GM23338 (cell line): ENCODE measurements at regions not wholly inside any gene's neighbourhood (a gene's known extent, or its start where the extent isn't known, plus 50 kb on each side); places are given as distances from the start of the nearest gene placed in this dataset.

ENCODE experiments used
- ATAC-seq: fragments of 200-7000 bp; cut with Tn5 transposase; 3 replicates; pipeline ENCODE4 v1.9.1; 2020
- DNase-seq: peaks from one replicate; pipeline ENCODE4 v3.0.0-alpha.2; 2015; ENCODE audit warnings: low spot score
- H2AFZ ChIP-seq: fragments of 200-600 bp; sonication (generic); 2 replicates; pipeline ENCODE4 v1.8.0; 2016; ENCODE audit warnings: antibody characterized with exemption, mild to moderate bottlenecking, moderate library complexity
- H3F3A ChIP-seq: fragments of 200-600 bp; sonication (generic); replicated peaks from 2 replicates; pipeline ENCODE4 v1.8.0; 2017; ENCODE audit warnings: antibody characterized with exemption, mixed run types, low read depth
- H3K27ac ChIP-seq: fragments of 200-600 bp; sonication (generic); 2 replicates; pipeline ENCODE4 v1.6.1; 2016; ENCODE audit warnings: low read depth
- H3K27me3 ChIP-seq: fragments of 200-600 bp; sonication (generic); 2 replicates; pipeline ENCODE4 v1.8.0; 2016; ENCODE audit warnings: mild to moderate bottlenecking, mixed run types, moderate library complexity; ENCODE audit not compliant: insufficient read depth
- H3K36me3 ChIP-seq: fragments of 200-600 bp; sonication (generic); 2 replicates; pipeline ENCODE4 v1.8.0; 2016; ENCODE audit warnings: mild to moderate bottlenecking; ENCODE audit not compliant: insufficient read depth
- H3K4me1 ChIP-seq: fragments of 200-600 bp; sonication (generic); 2 replicates; pipeline ENCODE4 v1.8.0; 2016; ENCODE audit warnings: mild to moderate bottlenecking, moderate library complexity; ENCODE audit not compliant: insufficient read depth
- H3K4me2 ChIP-seq: fragments of 200-600 bp; sonication (generic); 2 replicates; pipeline ENCODE4 v1.7.1; 2017; ENCODE audit warnings: mixed run types
- H3K4me3 ChIP-seq: fragments of 200-600 bp; sonication (generic); 2 replicates; pipeline ENCODE4 v1.6.1; 2016; ENCODE audit warnings: mixed run types
- H3K79me2 ChIP-seq: fragments of 200-600 bp; sonication (generic); replicated peaks from 2 replicates; pipeline ENCODE4 v1.8.0; 2017; ENCODE audit warnings: mild to moderate bottlenecking; ENCODE audit not compliant: insufficient read depth
- H3K9me2 ChIP-seq: fragments of 200-600 bp; sonication (generic); 2 replicates; pipeline ENCODE4 v1.8.0; 2017; ENCODE audit not compliant: insufficient read depth
- H4K20me1 ChIP-seq: fragments of 200-600 bp; sonication (generic); replicated peaks from 2 replicates; pipeline ENCODE4 v1.8.0; 2017; ENCODE audit warnings: mild to moderate bottlenecking; ENCODE audit not compliant: insufficient read depth
- H3K27ac Mint-ChIP-seq: 2 replicates; pipeline ENCODE4 v1.8.0; 2020; ENCODE audit warnings: inconsistent platforms, mild to moderate bottlenecking, moderate library complexity, mixed read lengths
- H3K27me3 Mint-ChIP-seq: 3 replicates; pipeline ENCODE4 v1.8.0; 2022; ENCODE audit warnings: low read depth, mild to moderate bottlenecking, moderate library complexity, mixed read lengths, inconsistent platforms; ENCODE audit not compliant: insufficient read depth, poor library complexity
- H3K36me3 Mint-ChIP-seq: 3 replicates; pipeline ENCODE4 v1.8.0; 2021; ENCODE audit warnings: low read depth, mild to moderate bottlenecking, inconsistent platforms, moderate library complexity, mixed read lengths
- H3K4me1 Mint-ChIP-seq: 3 replicates; pipeline ENCODE4 v1.8.0; 2020; ENCODE audit warnings: mild to moderate bottlenecking, inconsistent platforms, mixed read lengths
- H3K4me3 Mint-ChIP-seq: 3 replicates; pipeline ENCODE4 v1.8.0; 2021; ENCODE audit warnings: moderate library complexity, mild to moderate bottlenecking, inconsistent platforms, mixed read lengths
- H3K9me3 Mint-ChIP-seq: 3 replicates; pipeline ENCODE4 v1.8.0; 2020; ENCODE audit warnings: moderate library complexity, mild to moderate bottlenecking, inconsistent platforms, mixed read lengths
- CREB1 ChIP-seq: fragments of 250-450 bp; sonication (Bioruptor Pico); IDR thresholded peaks from 2 replicates; pipeline ENCODE4 v1.5.0; 2020; ENCODE audit warnings: low read depth, mild to moderate bottlenecking, moderate library complexity
- EZH2 ChIP-seq: fragments of 200-600 bp; sonication (generic); IDR thresholded peaks from one replicate; pipeline ENCODE4 v1.8.0; 2017; ENCODE audit warnings: antibody characterized with exemption, mild to moderate bottlenecking, low read depth; ENCODE audit not compliant: unreplicated experiment
- EZH2phosphoT487 ChIP-seq: fragments of 200-600 bp; sonication (generic); IDR thresholded peaks from one replicate; pipeline ENCODE4 v1.8.1; 2018; ENCODE audit warnings: antibody characterized with exemption; ENCODE audit not compliant: unreplicated experiment
- JUNB ChIP-seq: IDR thresholded peaks from one replicate; pipeline ENCODE4 v1.6.1; 2016; ENCODE audit warnings: antibody characterized with exemption; ENCODE audit not compliant: unreplicated experiment
- NANOG ChIP-seq: IDR thresholded peaks from 2 replicates; pipeline ENCODE4 v1.6.1; 2016; ENCODE audit warnings: antibody characterized with exemption, borderline replicate concordance
- POLR2AphosphoS5 ChIP-seq: IDR thresholded peaks from 2 replicates; pipeline ENCODE4 v1.6.1; 2016; ENCODE audit warnings: antibody characterized with exemption, low read depth
- STAT1 ChIP-seq: IDR thresholded peaks from one replicate; pipeline ENCODE4 v1.6.1; 2016; ENCODE audit warnings: antibody characterized with exemption; ENCODE audit not compliant: unreplicated experiment
- ZNF114 ChIP-seq: fragments of 250-450 bp; sonication (Bioruptor Pico); IDR thresholded peaks from 2 replicates; pipeline ENCODE4 v1.5.0; 2020; ENCODE audit warnings: mild to moderate bottlenecking, moderate library complexity
- ZNF331 ChIP-seq: fragments of 250-450 bp; sonication (Bioruptor Pico); IDR thresholded peaks from 2 replicates; pipeline ENCODE4 v1.5.0; 2020; ENCODE audit warnings: low read depth, mild to moderate bottlenecking, moderate library complexity
- TF ChIP-seq, protein P1 (sequence below): IDR thresholded peaks from one replicate; pipeline ENCODE4 v1.6.1; 2018; ENCODE audit warnings: antibody characterized with exemption; ENCODE audit not compliant: unreplicated experiment
- TF ChIP-seq, protein P2 (sequence below): IDR thresholded peaks from 2 replicates; pipeline ENCODE4 v1.6.1; 2016; ENCODE audit warnings: antibody characterized with exemption
- TF ChIP-seq, protein P3 (sequence below), 2 experiments: fragments of 200-600 bp in 1 of 2; sonication (generic) in 1 of 2; conservative IDR thresholded peaks; 2 replicates each; pipeline versions ENCODE4 v1.5.1 to v1.6.1; 2016 to 2017; ENCODE audit warnings: antibody characterized with exemption in 2 of 2, low read depth in 2 of 2, mild to moderate bottlenecking in 2 of 2, moderate library complexity in 1 of 2
- TF ChIP-seq, protein P4 (sequence below): fragments of 250-450 bp; sonication (Bioruptor Pico); IDR thresholded peaks from 2 replicates; pipeline ENCODE4 v1.5.0; 2020; ENCODE audit warnings: mild to moderate bottlenecking, moderate library complexity

DNA sequence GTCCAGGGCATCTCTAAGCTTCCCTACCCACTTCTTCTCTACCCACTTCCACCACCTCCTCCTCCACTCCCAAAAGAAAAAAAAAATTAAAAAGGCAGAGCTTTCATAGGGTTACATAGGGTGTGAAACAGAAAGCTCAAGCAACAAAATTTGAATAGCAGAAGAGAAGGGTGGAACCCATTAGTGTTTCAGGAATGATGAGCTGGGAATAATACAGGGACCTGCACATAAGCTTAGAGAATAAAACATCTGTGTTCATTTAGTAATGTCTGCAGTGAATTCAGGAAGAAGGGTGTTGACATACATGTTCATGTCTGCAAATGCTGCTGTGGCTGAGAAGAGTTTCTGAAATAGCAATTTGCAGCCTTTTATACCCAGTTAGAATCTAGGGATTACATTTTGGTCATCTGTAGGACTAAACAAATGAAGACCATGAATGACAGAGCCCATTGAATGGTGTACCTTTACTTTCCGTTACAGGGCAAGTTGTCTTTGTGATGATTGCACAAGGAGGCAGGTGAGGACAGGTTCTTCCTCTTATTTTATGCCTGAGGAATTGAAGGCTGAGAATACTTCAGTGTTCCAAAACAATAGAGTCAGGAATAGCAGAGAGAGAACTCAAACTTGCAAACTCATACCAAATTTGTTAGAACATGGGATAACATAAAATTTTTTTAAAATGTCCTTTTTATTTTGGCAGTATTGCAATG is 975.1 kb downstream of the TFAP2A start:
- no peak overlapping the region for H3K27ac Mint-ChIP-seq
- no peak overlapping the region for H3K4me3 ChIP-seq
- no peaks in the 10 kb centered on the region for H3K4me1 Mint-ChIP-seq
- no peaks in the 10 kb centered on the region for H3K9me2 ChIP-seq
- no peaks in the 10 kb centered on the region for H3K79me2 ChIP-seq
- H3K27me3 ChIP-seq = no peaks in the 10 kb centered on the region
- TF ChIP-seq, protein P1, sequence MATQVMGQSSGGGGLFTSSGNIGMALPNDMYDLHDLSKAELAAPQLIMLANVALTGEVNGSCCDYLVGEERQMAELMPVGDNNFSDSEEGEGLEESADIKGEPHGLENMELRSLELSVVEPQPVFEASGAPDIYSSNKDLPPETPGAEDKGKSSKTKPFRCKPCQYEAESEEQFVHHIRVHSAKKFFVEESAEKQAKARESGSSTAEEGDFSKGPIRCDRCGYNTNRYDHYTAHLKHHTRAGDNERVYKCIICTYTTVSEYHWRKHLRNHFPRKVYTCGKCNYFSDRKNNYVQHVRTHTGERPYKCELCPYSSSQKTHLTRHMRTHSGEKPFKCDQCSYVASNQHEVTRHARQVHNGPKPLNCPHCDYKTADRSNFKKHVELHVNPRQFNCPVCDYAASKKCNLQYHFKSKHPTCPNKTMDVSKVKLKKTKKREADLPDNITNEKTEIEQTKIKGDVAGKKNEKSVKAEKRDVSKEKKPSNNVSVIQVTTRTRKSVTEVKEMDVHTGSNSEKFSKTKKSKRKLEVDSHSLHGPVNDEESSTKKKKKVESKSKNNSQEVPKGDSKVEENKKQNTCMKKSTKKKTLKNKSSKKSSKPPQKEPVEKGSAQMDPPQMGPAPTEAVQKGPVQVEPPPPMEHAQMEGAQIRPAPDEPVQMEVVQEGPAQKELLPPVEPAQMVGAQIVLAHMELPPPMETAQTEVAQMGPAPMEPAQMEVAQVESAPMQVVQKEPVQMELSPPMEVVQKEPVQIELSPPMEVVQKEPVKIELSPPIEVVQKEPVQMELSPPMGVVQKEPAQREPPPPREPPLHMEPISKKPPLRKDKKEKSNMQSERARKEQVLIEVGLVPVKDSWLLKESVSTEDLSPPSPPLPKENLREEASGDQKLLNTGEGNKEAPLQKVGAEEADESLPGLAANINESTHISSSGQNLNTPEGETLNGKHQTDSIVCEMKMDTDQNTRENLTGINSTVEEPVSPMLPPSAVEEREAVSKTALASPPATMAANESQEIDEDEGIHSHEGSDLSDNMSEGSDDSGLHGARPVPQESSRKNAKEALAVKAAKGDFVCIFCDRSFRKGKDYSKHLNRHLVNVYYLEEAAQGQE = no peak
- TF ChIP-seq, protein P2, sequence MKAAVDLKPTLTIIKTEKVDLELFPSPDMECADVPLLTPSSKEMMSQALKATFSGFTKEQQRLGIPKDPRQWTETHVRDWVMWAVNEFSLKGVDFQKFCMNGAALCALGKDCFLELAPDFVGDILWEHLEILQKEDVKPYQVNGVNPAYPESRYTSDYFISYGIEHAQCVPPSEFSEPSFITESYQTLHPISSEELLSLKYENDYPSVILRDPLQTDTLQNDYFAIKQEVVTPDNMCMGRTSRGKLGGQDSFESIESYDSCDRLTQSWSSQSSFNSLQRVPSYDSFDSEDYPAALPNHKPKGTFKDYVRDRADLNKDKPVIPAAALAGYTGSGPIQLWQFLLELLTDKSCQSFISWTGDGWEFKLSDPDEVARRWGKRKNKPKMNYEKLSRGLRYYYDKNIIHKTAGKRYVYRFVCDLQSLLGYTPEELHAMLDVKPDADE = no peak
- TF ChIP-seq ZNF114 (CRISPR knock-in tag) (no peak), STAT1 (no peak), EZH2phosphoT487 (no peak), CREB1 (CRISPR knock-in tag) (no peak), EZH2 (no peak), POLR2AphosphoS5 (no peak), ZNF331 (CRISPR knock-in tag) (no peak), NANOG (no peak), JUNB (no peak)
- TF ChIP-seq, protein P3, sequence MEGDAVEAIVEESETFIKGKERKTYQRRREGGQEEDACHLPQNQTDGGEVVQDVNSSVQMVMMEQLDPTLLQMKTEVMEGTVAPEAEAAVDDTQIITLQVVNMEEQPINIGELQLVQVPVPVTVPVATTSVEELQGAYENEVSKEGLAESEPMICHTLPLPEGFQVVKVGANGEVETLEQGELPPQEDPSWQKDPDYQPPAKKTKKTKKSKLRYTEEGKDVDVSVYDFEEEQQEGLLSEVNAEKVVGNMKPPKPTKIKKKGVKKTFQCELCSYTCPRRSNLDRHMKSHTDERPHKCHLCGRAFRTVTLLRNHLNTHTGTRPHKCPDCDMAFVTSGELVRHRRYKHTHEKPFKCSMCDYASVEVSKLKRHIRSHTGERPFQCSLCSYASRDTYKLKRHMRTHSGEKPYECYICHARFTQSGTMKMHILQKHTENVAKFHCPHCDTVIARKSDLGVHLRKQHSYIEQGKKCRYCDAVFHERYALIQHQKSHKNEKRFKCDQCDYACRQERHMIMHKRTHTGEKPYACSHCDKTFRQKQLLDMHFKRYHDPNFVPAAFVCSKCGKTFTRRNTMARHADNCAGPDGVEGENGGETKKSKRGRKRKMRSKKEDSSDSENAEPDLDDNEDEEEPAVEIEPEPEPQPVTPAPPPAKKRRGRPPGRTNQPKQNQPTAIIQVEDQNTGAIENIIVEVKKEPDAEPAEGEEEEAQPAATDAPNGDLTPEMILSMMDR (conservative IDR thresholded peaks at IDR 0.05; ENCODE audit: low read depth in 2 of 2) = no peak
- TF ChIP-seq, protein P4, sequence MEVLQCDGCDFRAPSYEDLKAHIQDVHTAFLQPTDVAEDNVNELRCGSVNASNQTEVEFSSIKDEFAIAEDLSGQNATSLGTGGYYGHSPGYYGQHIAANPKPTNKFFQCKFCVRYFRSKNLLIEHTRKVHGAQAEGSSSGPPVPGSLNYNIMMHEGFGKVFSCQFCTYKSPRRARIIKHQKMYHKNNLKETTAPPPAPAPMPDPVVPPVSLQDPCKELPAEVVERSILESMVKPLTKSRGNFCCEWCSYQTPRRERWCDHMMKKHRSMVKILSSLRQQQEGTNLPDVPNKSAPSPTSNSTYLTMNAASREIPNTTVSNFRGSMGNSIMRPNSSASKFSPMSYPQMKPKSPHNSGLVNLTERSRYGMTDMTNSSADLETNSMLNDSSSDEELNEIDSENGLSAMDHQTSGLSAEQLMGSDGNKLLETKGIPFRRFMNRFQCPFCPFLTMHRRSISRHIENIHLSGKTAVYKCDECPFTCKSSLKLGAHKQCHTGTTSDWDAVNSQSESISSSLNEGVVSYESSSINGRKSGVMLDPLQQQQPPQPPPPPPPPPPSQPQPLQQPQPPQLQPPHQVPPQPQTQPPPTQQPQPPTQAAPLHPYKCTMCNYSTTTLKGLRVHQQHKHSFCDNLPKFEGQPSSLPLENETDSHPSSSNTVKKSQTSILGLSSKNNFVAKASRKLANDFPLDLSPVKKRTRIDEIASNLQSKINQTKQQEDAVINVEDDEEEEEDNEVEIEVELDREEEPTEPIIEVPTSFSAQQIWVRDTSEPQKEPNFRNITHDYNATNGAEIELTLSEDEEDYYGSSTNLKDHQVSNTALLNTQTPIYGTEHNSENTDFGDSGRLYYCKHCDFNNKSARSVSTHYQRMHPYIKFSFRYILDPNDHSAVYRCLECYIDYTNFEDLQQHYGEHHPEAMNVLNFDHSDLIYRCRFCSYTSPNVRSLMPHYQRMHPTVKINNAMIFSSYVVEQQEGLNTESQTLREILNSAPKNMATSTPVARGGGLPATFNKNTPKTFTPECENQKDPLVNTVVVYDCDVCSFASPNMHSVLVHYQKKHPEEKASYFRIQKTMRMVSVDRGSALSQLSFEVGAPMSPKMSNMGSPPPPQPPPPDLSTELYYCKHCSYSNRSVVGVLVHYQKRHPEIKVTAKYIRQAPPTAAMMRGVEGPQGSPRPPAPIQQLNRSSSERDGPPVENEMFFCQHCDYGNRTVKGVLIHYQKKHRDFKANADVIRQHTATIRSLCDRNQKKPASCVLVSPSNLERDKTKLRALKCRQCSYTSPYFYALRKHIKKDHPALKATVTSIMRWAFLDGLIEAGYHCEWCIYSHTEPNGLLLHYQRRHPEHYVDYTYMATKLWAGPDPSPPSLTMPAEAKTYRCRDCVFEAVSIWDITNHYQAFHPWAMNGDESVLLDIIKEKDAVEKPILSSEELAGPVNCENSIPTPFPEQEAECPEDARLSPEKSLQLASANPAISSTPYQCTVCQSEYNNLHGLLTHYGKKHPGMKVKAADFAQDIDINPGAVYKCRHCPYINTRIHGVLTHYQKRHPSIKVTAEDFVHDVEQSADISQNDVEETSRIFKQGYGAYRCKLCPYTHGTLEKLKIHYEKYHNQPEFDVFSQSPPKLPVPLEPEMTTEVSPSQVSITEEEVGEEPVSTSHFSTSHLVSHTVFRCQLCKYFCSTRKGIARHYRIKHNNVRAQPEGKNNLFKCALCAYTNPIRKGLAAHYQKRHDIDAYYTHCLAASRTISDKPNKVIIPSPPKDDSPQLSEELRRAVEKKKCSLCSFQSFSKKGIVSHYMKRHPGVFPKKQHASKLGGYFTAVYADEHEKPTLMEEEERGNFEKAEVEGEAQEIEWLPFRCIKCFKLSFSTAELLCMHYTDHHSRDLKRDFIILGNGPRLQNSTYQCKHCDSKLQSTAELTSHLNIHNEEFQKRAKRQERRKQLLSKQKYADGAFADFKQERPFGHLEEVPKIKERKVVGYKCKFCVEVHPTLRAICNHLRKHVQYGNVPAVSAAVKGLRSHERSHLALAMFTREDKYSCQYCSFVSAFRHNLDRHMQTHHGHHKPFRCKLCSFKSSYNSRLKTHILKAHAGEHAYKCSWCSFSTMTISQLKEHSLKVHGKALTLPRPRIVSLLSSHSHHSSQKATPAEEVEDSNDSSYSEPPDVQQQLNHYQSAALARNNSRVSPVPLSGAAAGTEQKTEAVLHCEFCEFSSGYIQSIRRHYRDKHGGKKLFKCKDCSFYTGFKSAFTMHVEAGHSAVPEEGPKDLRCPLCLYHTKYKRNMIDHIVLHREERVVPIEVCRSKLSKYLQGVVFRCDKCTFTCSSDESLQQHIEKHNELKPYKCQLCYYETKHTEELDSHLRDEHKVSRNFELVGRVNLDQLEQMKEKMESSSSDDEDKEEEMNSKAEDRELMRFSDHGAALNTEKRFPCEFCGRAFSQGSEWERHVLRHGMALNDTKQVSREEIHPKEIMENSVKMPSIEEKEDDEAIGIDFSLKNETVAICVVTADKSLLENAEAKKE (CRISPR knock-in tag) = no peak
- peaks cover 20% of the 10 kb centered on the region for H3K36me3 Mint-ChIP-seq
- H2AFZ ChIP-seq = no peak overlapping the region
- no peaks in the 10 kb centered on the region for H3F3A ChIP-seq
- H3K4me3 Mint-ChIP-seq = no peak overlapping the region
- no peaks in the 10 kb centered on the region for H4K20me1 ChIP-seq
- H3K27me3 Mint-ChIP-seq = peaks cover 5% of the 10 kb centered on the region
- DNase-seq (no peak), ATAC-seq (no peak)
- no peak overlapping the region for H3K27ac ChIP-seq
- peaks cover 27% of the 10 kb centered on the region for H3K9me3 Mint-ChIP-seq
- H3K36me3 ChIP-seq = 0 out of 2 replicates have a peak, but pooled peaks cover 10% of the 10 kb centered on the region
- H3K4me2 ChIP-seq = no peak overlapping the region
- no peaks in the 10 kb centered on the region for H3K4me1 ChIP-seq
